ENCODE measurements at regions not wholly inside any gene's neighbourhood (a gene's known extent, or its start where the extent isn't known, plus 50 kb on each side); places are given as distances from the start of the nearest gene placed in this dataset.

GRCh38 chr1:36534711-36535412, 52.1 kb upstream of the CSF3R start:
- ATAC-seq: no peak
- TF ChIP-seq, protein P1, sequence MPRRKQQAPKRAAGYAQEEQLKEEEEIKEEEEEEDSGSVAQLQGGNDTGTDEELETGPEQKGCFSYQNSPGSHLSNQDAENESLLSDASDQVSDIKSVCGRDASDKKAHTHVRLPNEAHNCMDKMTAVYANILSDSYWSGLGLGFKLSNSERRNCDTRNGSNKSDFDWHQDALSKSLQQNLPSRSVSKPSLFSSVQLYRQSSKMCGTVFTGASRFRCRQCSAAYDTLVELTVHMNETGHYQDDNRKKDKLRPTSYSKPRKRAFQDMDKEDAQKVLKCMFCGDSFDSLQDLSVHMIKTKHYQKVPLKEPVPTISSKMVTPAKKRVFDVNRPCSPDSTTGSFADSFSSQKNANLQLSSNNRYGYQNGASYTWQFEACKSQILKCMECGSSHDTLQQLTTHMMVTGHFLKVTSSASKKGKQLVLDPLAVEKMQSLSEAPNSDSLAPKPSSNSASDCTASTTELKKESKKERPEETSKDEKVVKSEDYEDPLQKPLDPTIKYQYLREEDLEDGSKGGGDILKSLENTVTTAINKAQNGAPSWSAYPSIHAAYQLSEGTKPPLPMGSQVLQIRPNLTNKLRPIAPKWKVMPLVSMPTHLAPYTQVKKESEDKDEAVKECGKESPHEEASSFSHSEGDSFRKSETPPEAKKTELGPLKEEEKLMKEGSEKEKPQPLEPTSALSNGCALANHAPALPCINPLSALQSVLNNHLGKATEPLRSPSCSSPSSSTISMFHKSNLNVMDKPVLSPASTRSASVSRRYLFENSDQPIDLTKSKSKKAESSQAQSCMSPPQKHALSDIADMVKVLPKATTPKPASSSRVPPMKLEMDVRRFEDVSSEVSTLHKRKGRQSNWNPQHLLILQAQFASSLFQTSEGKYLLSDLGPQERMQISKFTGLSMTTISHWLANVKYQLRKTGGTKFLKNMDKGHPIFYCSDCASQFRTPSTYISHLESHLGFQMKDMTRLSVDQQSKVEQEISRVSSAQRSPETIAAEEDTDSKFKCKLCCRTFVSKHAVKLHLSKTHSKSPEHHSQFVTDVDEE (CRISPR knock-in tag; IDR thresholded peaks at IDR 0.05): no peak
- no peak for TF ChIP-seq OSR1 (CRISPR knock-in tag; IDR thresholded peaks at IDR 0.05)
- TF ChIP-seq BACH2 (CRISPR knock-in tag; IDR thresholded peaks at IDR 0.05; ENCODE audit: borderline replicate concordance): no peak
- TF ChIP-seq ZFP3 (CRISPR knock-in tag; IDR thresholded peaks at IDR 0.05): no peak
- no peak for TF ChIP-seq CSDC2 (CRISPR knock-in tag; IDR thresholded peaks at IDR 0.05)
- TF ChIP-seq, protein P2, sequence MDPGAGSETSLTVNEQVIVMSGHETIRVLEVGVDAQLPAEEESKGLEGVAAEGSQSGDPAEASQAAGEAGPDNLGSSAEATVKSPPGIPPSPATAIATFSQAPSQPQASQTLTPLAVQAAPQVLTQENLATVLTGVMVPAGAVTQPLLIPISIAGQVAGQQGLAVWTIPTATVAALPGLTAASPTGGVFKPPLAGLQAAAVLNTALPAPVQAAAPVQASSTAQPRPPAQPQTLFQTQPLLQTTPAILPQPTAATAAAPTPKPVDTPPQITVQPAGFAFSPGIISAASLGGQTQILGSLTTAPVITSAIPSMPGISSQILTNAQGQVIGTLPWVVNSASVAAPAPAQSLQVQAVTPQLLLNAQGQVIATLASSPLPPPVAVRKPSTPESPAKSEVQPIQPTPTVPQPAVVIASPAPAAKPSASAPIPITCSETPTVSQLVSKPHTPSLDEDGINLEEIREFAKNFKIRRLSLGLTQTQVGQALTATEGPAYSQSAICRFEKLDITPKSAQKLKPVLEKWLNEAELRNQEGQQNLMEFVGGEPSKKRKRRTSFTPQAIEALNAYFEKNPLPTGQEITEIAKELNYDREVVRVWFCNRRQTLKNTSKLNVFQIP (CRISPR knock-in tag; IDR thresholded peaks at IDR 0.05; ENCODE audit: borderline replicate concordance, low read depth): no peak
- TF ChIP-seq PPARA (CRISPR knock-in tag; IDR thresholded peaks at IDR 0.05; ENCODE audit: borderline replicate concordance): no peak
- no peak for TF ChIP-seq ZFP30 (CRISPR knock-in tag; IDR thresholded peaks at IDR 0.05)

DNA sequence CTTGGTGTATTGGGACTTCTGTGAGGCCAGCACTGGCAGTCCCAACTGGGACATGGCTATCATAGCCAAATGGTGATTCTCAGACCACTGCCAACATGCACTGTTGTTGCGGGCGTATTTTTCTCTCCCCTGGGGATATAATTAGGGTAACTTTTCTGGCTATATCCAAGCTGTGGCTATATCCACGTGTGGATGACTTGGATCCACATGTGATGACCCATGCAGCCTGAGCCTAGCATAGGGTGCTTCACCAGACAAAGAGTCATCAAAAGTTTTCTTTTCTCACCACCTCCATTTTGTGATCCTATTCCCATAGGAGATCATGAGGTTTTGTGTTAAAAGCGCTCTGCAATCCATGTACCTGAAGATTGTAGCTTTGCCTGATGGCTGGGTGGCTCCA, 51.2 kb upstream of the CSF3R start:
- ATAC-seq: no peak
- TF ChIP-seq ZNF70 (CRISPR knock-in tag; IDR thresholded peaks at IDR 0.05): no peak
- TF ChIP-seq TCF4 (CRISPR knock-in tag; IDR thresholded peaks at IDR 0.05; ENCODE audit: borderline replicate concordance): no peak
- TF ChIP-seq ESRRG (CRISPR knock-in tag; IDR thresholded peaks at IDR 0.05): no peak
- TF ChIP-seq, protein P3, sequence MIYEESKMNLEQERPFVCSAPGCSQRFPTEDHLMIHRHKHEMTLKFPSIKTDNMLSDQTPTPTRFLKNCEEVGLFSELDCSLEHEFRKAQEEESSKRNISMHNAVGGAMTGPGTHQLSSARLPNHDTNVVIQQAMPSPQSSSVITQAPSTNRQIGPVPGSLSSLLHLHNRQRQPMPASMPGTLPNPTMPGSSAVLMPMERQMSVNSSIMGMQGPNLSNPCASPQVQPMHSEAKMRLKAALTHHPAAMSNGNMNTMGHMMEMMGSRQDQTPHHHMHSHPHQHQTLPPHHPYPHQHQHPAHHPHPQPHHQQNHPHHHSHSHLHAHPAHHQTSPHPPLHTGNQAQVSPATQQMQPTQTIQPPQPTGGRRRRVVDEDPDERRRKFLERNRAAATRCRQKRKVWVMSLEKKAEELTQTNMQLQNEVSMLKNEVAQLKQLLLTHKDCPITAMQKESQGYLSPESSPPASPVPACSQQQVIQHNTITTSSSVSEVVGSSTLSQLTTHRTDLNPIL (CRISPR knock-in tag; IDR thresholded peaks at IDR 0.05; ENCODE audit: low read depth): no peak
- TF ChIP-seq, protein P1 (CRISPR knock-in tag; IDR thresholded peaks at IDR 0.05): no peak
- TF ChIP-seq SNAI2 (CRISPR knock-in tag; IDR thresholded peaks at IDR 0.05): no peak
- no peak for TF ChIP-seq GLIS3 (CRISPR knock-in tag; IDR thresholded peaks at IDR 0.05)
- no peak for TF ChIP-seq OSR1 (CRISPR knock-in tag; IDR thresholded peaks at IDR 0.05)
- TF ChIP-seq ZNF565 (CRISPR knock-in tag; conservative IDR thresholded peaks at IDR 0.05; ENCODE audit: low read depth): no peak
- TF ChIP-seq ZNF8 (CRISPR knock-in tag; IDR thresholded peaks at IDR 0.05): no peak
- no peak for TF ChIP-seq CSDC2 (CRISPR knock-in tag; IDR thresholded peaks at IDR 0.05)
- no peak for TF ChIP-seq ARNTL (CRISPR knock-in tag; IDR thresholded peaks at IDR 0.05; ENCODE audit: borderline replicate concordance, low read depth)
- no peak for TF ChIP-seq PATZ1 (CRISPR knock-in tag; IDR thresholded peaks at IDR 0.05; ENCODE audit: borderline replicate concordance)
- TF ChIP-seq, protein P2 (CRISPR knock-in tag; IDR thresholded peaks at IDR 0.05; ENCODE audit: borderline replicate concordance, low read depth): no peak
- no peak for TF ChIP-seq PPARA (CRISPR knock-in tag; IDR thresholded peaks at IDR 0.05; ENCODE audit: borderline replicate concordance)
- no peak for TF ChIP-seq CSRNP3 (CRISPR knock-in tag; IDR thresholded peaks at IDR 0.05)
